ENCODE measurements at regions not wholly inside any gene's neighbourhood (a gene's known extent, or its start where the extent isn't known, plus 50 kb on each side); places are given as distances from the start of the nearest gene placed in this dataset.
"Not testable (repeated sequence)": the region's sequence is repeated elsewhere in the genome, so short reads cannot be mapped to it uniquely, and the experiment has no call there.

DNA sequence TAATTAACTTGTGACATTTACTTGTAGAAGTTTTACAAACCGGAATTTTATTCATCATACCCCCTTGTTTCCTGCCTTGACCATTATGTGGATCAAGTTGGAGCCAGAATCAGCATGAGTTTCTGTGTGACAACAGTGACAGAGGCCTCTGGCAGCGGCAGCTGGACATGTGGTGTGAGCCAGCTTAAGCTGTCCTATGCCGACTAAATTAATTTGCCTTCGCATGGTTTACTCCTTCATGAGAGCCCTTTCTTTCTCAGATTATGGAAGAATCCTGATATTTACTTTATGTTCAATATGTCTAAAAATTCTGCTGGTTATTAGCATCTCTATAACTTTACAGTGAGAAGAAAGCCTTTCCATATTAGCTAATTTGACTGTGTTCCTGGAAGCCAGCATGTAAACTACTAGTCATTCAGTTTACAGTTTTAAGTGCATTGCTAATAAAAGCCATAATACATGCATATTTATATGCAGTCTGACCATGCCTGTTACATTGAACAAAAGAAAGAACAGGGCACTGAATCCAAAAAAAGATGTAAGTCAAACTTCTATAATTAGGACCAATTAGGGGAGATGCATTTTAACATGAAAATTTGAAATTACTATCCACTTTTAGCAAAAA lies 495.8 kb upstream of the ACVR2A start:
- no peak for DNase-seq

DNA sequence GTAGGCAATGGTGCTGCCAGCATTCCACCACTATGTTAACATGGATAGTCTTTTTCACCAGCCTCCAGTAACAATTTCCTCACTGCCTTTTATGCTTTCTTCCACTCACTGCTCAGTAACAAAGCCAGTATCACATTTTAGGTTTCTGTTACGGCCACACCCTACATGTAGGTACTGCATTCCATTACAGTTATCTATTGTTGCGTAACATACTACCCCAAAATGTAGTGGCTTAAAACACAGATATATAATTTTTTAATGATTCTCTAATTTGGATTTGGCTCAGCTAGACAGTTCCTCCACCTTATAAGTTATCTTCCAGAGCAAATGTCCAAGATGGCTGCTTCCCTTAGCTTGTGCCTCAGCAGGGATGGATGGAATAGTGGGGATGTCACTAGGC lies 498.7 kb upstream of the ACVR2A start:
- DNase-seq = no peak

DNA sequence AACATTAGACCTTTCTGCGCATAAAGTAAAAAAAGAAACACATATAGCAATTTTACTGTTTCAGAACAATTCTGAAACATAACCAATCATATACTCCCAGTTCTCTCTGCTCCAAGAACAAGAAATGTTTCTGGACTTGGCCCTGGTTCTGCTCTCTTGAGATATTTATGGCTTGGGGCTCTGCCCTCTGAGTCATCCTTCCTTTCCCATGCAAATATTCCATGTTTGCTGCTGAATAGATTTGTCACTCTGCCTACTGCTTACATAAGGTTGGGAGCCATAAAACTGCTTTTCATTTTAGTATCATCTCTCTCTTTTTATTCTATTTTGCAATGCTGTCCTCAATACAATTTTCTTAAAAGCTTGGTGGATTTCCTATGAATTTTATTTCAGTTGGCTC lies 499.6 kb upstream of the ACVR2A start:
- DNase-seq = no peak

DNA sequence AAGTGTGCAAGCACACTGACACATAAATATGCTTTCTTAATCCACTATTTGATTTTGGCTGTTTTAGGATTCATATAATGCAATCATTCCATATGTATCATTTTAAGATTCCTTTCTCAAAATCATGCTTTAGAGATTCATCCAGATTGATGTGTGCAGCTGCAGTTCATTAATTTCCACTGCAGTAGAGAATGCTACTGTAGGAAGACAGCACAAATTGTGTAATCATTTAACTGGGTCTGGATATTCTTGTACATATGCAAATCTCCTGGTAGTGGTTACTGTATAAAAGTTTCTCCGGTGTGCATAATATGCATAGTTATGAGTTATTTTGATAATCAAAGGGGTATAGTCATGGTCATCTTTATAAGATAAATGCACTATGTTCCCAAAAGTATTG lies 502.5 kb upstream of the ACVR2A start:
- DNase-seq = no peak

DNA sequence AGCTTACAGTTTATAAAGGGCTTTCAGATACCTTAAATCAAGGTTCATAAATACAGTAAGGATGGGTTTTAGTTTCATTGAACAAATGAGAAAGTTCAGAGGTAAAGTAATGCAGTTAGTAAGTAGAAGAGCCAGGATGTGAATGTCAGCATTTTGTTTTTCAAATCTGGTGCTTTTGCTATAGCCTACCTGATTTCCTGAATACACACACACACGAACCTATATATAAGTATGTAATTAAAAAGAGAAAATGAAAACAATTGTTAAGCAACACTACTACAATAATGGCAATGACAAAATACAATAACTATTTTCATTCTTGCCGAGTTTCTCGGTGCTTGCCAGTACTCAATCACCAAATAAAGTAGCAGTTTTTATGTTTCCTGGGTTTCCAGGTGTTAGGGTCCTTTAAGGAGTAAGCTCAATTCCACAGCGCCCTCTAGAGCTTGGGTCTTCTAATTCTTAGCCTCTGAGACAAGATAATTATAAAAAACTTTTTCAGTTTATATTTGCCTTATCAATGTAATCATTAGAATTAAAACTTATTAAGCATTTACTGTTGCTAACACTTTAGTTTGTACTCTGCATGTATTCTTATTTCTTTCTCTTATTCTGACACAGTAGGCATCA lies 512.9 kb upstream of the ACVR2A start:
- DNase-seq = peak; percentile 40

DNA sequence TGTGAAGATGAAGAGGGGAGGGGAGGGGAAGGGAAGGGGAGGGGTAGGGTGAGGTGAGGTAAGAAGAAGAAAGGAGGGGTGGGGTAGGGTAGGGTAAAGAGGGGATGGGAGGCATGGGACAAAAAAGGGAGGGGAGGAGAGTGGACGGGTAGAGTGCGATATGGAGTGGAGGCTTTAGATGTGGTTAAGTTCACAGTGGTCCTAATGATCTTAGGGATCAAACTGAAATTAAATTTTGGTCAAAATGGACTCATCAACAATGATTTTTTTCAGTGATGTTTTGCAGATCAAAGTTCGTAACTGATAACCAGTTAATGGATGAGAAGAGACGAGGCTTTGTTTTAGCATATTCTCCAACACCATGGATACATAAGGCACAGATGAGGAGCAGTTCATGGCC lies 513.9 kb upstream of the ACVR2A start:
- no peak for DNase-seq

DNA sequence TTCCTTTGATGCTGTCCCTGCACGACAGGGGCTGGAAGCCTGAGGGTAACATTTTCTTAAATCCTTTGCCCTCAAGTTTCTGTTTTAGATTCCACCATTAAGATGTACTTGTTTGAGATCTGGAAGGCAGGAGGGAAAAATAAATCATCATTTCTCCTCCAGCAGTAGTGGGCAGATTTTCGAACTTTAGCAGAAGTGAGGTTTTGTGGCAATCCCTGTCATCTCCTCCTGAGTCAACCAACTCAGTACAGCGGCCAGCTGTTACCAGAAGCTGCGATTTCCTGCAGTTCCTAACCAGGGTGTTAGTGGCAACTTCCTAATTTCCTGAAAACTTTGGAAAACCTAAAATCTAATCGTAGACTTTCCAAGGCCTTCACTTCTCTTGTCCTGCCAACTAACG lies 517.2 kb upstream of the ACVR2A start:
- peak; percentile 10 for DNase-seq

DNA sequence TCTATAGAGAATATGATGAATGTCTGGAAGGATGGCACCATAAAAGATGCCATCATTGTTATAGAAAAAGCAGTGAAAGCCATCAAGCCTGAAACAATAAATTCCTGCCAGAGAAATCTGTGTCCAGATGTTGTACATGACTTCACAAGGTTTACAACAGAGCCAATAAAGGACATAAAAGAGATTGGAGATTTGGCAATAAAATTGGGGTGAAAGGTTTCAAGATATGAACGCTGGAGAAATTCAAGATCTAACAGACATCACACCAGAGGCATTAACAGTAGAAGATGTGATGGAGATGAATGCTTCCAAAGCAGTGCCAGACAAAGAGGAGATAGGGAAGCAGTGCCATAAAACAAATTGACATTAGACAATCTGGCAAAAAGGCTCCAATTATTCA lies 518.8 kb upstream of the ACVR2A start:
- DNase-seq = no peak

DNA sequence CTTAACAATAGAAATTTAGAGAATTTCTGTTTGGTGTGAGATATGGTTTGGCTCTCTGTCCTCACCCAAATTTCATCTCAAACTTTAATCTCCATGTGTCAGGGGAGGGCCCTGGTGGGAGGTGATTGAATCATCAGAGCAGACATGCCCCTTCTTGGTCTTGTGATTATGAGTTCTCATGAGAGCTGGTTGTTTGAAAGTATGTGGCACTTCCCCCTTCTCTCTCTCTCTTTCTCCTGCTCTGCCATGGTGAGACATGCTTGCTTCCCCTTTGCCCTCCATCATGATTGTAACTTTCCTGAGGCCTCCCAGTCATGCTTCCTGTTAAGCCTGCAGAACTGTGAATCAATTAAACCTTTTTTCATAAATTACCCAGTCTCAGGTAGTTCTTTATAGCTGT lies 524.7 kb upstream of the ACVR2A start:
- DNase-seq = peak; percentile 1

DNA sequence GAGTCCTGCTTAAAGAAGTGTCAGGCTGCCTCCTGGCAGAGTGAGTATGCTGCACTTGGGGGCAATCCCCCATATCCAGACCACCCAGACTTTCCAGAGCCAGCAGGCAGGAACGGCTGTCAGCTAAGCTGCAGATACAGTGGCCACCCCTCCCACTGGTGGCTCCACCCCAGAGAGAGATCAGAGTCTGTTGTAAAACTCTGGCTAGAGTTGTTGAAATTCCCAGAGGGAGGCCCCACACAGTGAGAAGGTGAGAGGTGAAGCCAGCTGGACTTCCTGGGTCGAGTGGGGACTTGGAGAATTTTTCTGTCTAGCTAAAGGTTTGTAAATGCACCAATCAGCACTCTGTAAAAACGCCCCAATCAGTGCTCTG lies 533.8 kb upstream of the ACVR2A start:
- DNase-seq = no peak

DNA sequence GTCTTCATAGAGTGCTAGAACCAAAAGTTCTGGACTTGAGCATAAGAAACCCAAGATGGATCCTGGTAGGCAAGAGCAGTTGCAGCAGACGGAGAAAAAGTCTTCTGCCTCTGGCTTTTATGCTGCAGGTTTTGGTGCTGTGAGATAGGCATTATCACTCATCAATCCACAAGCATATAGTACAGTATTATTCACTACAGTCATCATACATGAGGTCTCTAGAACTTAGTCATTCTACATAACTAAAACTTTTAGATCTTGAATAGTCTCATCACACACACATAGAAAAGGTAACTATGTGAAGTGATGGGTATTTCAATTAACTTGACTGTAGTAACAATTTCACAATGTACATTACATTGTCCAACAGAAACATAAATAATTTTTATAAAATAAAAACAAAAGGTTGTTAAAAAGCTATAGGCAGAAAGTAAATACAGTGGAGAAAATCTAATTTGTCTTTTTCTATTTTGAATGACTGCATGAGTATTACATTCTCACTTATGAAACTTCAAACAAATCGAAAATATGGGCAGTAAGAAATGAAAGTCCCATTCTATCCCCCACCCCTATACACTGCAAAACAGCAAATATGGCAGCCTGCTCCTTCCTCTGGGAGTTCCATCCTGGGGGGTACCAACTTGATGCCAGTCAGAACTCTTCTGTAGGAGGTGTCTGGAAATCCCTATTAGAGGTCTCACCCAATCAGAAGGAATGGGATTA lies 534.3 kb upstream of the ACVR2A start:
- DNase-seq = no peak

DNA sequence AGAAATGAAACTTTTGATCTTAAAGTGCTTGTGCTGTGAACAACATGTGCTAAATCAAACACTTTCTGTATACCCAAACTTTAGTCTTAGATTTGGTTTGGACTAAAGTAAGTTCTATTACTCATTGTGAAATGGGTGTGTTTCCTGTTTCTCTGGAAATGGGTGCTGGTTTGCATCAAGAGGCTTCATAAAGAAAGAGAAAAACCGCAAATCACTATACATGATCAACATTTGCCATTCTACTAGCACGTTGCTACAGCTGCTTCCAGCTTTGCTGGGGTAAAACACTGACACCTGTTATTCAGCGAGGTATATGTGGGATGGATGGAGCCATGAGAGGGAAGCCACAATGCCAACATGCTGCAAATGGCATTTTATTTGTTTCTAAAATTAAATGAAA lies 547.0 kb upstream of the ACVR2A start:
- no peak for DNase-seq

DNA sequence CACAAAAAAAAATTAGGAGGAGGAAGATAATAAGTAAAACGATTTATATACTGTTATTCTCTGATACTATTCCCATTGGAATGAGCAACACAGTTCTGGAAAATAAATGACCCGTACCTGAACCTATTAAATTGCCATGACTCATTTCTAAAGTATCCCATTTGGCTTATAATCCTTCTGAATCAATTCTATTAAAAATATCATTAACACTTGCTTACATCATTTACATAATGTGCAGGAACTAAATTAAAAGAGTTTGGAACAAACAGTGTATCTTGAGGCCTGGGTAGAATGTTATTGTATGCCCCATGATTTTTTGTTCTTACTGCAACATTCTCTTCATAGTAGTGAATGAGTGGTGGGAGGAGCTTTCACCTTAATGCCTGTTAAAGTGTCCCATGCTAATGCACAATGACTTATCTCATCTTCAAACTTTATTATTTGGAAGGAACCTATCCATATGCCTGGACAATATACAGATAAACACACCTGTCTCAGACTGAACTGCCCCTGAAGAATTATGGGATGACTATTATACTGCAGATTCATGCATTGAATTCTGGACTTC lies 549.9 kb upstream of the ACVR2A start:
- no peak for DNase-seq

DNA sequence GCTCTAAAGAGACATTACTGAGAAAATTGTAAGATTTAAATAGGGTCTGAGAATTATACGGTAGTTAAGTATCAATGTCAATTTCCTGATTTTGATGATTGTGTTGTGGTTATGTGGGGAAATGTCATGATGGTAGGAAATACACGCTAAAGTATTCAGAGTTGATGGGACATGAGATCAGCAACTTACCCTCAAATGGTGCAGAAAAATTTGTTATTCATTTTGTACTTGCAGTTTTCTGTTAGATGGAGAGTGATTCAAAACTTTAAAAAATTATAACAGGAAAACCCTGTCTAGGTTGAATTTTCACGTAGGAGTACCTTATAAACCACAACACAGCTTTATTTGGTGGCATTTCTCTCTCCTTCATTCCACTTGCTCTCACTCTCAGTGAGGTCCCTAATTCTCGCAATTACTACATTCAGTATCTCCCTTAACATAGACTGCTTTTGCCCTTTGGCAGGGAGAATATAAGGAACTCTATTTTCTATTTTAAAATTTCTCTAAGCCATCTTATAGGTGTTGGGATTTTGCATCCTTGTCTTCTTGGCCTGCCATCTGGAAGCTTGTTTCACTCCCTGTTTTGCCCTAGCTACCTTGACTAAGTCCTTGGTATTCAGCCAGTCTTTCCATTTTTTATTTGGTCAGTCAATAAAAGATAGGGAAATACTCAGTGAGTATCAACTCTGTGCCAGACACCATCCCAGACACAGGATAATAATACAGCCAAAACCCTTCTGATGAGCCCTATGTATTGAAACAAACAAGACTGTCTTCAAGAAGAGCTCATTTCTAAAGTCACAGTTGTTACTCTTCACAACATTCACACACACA lies 550.6 kb upstream of the ACVR2A start:
- DNase-seq = no peak

DNA sequence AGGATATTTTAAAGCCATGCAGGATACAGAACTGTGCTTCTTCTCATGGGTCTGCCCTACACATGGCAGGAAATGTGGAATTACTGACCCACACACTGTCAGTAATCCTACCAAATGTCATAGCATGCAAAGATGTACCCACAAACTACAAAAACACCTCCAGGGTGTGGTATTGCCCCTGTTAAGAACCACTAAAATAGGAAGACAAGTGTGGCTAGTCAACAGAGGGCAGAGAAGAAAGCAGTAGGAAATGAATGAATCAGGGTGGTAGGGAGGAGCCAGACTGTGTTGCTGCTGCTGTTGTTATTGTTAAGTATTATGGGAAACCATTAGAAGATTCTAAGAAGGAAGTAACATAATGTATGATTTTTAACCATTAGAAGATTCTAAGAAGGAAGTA lies 556.7 kb upstream of the ACVR2A start:
- DNase-seq = peak; percentile 4

DNA sequence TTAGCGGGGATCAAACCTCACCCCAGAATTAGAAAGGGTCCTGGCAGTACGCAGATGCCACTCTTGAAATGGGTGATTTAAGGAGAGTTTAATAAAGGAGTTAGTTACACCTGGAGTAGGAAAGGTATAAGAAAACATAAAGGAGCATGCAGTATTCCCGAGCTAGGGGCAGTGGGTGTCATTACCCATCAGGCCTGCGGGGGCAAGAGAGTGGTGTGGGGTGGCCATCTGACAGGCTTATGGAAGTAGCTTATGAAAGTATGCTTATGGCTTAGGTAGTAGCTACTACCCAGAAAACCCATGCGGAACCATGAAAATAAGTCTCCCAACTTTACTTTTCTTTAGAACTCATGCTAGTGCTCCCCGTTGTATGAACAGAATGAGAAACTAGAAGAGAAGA lies 568.9 kb upstream of the ACVR2A start:
- DNase-seq = peak; percentile 29

DNA sequence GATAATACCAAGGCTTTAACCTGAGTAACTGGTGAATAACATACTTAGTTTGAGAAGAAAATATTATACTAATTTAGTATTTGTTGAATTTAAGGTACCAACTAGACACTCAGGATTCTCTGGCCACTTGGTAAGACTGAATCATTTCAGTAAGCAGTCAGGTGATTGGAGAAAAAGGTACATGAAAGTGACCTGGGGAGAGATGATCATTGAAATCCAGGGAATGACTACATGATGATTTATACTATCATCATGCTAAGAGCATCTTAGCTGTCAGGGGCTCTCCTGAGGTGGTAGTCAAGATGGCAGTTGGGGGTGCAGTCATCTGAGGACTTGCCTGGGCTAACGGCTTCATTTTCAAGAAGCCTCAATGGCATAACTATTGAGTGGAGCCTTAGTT lies 571.2 kb upstream of the ACVR2A start:
- DNase-seq = no peak

DNA sequence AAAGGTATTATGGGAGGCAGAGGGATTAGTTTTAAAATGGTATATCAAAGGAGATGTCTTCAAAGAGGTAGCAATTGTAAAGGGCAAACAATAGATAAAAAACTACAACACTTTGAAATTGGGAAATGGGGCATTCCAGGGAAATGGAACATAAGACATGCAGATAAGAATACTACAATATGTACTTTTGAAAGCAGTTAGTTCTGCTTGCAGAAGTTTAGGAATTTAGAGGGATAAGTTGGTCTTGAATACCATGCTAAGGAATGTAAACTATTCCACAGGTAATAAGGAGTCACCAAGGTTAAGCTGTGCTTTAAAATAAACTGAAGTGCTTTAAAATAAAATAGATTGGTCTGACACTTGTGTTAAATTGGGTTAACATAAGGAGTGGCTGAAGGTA lies 571.7 kb upstream of the ACVR2A start:
- DNase-seq = no peak

DNA sequence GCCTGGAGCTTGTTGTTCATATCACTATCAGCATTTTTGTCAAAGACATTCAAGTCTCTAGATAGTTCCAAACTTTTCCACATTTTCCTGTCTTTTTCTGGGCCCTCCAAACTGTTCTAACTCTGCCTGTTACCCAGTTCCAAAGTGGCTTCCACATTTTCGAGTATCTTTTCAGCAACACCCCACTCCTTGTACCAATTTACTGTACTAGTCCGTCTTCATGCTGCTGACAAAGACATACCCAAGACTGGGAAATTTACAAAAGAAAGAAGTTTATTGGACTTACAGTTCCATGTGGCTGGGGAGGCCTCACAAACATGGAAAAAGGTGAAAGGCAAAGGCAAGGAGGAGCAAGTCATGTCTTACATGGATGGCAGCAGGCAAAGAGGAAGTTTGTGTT lies 575.2 kb upstream of the ACVR2A start:
- DNase-seq = not testable (repeated sequence)

DNA sequence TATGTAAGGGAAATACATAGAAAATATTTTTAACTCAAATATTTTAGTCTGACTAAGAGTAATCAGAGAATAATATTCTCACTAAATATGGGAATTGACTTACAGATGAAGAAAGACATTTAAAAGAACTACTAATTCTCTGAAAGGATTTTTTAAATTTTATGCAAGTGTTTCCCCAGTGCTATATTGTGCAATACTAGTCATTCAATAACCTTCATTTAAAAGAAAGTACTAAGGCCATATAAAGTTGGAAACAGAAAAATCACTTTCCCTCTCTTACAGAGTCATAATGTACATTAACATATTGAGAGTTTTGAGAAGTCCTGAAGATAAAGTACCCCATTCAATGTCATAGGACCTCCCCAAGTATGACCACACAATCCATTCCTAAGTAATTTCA lies 584.6 kb upstream of the ACVR2A start:
- no peak for DNase-seq

DNA sequence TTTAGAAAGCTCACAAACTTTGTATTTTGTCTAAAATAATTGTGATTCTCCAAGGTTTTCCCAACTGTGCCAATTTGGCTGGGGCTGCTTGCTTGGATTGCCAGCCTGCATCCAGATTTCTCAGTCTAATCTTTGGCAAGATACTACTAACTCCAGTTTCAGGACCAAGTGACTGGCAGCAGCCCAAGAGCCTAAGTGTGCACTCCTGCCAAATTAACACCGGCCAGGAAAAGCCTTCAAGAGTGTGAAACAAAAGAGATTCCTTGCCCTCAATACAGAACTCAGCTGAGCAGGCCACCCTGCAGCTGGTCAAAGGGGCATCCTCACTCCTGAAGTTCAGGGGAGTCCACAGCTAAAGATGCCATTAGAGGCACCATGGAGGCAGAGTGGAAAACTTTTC lies 589.0 kb upstream of the ACVR2A start:
- DNase-seq = no peak

DNA sequence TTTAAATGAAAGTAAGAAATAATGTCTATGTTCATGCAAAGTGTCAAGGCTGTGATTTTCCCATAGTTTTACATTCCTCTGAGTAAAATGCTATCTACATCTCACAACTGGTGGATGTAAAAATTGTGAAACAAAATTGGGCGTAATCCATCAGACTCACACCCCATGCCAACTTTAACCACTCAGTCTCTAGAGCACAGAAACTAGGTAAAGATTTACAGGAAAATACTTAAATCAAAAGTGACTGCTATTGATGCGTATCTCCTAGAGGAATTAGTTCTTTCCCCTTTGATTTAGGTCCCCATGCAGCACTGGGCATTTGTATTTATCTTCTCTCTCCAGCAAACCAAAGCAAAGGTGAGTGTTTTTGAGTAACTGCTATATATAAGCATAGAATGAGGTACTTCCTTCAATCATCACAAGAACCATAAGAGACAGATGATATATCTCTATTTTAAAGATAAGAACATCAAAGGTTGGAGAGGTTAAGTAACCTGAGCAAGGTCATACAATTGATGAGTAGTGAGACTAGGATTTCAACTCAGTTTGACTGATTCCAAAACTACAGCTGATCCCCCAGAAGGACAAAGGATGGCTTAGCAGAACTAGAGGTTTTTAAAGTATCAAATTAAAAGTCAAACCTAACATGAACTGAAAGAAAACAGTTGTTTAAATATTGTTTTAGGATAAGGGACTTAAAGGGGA lies 594.0 kb upstream of the ACVR2A start:
- no peak for DNase-seq

DNA sequence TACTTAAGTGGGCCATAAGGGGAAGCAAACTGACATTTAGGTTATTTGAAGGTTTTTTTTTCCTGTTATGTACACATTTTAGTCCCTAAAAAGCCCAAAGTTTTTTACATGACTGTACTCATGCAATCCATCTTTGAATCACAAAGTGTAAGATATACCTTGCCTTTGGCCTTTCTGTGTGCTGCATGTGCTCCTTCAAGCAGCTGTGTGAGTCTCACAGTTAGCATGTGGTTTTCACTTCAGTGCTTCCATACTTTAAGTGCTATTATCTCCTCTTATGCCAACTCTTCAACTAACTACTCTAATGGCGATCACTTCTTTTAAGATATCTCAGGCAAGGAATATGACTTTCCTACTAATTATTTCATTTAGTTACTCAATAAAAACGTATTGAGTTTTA lies 597.1 kb upstream of the ACVR2A start:
- no peak for DNase-seq

Measured in hematopoietic multipotent progenitor cell treated with erythropoietin and hydrocortisone succinate and interleukin-3 and kit ligand, for 4 days (in vitro differentiated cells).